Medulla oblongata (tissue), 1 donor: ENCODE measurements at regions not wholly inside any gene's neighbourhood (a gene's known extent, or its start where the extent isn't known, plus 50 kb on each side); places are given as distances from the start of the nearest gene placed in this dataset.
"Not testable (repeated sequence)": the region's sequence is repeated elsewhere in the genome, so short reads cannot be mapped to it uniquely, and the experiment has no call there.

ENCODE experiments used
- DNase-seq: peaks from one replicate; pipeline ENCODE4 v3.0.0-alpha.2; 2015; ENCODE audit errors: extremely low spot score

DNA sequence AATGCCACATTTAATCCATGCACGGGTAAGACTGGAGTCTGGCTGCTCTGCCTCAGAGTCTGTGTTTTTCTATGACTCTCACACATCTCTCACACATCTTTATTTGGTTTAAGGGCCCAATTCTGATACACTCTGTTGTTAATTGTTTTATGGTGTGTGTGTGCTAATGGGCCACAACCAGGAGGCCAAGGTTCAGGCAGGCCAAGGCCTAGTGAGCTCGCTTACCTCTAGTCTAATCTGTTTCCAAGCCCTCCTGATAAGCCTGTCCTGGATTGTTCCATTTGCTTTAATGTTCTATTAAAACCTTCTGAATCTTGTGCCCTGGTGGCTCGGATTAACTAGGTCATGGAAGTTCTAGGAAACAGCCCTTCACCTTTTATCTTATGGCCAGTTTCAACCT lies 445.4 kb upstream of the DPH6 start:
- no peak for DNase-seq

DNA sequence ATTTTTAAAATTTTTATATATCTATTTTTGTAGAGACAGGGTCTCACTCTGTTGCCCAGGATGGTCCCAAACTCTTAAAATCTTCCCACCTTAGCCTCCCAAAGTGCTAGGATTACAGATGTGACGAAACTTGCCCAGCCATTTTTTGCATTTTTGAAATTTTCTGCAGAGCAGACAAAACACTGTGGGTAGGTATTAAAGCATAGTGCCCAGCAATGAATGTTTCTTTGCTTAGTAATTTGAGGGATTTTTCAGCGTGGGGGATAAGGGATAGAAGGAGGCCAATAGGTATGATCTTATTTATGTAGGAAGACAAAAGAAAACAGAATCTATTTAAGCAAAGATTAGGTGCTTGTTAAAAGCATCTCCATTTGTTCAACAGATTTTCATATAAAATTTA lies 446.8 kb upstream of the DPH6 start:
- DNase-seq: no peak

DNA sequence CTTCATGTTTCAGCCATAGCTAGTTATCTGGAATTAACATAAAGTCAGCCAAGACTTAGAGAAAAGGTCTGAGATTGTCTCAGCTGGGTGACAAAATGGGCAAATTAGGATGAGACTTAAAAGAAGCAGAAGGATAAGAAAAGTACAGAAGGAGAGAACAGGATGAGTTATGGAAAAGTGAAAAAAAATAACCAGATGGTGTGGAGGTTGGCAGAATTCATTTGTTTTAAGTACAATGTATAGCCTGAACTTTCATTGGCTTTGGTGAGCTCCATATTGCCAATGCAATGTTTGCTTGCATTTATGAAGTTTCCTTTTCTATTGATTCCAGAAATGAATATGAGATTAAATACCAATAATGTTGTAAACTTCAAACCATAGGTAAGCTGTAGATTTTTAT lies 447.2 kb upstream of the DPH6 start:
- no peak for DNase-seq

DNA sequence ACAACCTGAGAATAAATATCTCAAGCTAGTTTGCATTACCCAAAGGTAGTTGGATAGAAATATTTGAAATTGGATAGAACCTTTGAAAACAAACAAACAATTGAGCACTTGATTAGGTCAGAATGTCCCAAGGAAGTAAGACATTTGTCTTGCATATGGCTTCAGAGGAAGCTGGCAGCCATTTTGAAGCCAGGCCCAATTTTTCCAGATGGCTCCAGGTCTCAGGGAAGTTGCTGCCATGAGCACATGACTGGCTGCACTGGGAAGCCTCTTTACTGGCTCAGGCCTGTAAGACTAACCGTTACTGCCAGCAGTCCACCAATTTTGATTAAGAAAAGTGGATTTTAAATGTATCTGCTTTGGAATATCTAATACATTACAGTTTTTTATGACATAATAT lies 448.9 kb upstream of the DPH6 start:
- no peak for DNase-seq

DNA sequence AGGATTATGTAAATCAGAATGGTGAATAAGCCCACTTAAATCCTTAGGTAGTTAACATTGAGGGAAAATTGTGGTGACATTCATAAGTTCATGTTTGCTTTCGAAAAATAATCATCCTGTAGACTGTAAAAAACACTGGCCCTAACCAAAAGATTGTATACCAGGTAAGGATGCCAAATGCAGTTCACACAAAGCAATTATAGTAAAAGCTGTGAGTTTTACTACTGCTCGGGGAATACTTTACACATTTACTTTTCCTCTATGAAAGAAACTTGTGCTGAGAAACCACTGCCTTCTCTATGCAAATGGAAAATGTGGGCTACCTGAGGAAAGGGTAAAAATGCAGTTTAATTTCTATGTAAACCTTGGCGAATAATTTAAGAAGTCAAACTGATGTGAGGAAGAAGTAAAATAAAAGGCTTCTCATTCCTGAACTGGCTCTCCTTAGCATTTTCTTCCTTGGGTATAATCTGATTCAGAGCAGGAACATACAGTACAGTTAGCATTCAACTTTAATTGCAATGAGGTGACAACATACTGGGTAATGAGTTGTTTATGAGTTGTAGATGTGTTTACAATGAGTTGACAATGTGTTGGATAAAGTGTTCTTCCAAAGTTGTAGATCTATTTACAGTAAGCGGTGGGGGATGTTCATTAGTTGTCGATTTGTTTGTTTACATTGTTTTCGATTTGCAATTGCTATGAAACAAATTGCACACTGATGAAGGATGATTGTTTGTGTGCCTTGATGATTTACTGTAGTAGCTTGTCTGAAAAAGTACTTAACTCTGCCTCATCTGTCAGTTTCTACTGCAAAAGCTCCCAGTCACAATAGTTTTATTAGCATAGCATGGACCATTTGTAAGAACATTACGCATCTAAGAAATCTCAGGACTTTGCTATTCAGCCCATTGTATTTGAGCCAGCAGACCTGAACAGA lies 453.0 kb upstream of the DPH6 start:
- no peak for DNase-seq

DNA sequence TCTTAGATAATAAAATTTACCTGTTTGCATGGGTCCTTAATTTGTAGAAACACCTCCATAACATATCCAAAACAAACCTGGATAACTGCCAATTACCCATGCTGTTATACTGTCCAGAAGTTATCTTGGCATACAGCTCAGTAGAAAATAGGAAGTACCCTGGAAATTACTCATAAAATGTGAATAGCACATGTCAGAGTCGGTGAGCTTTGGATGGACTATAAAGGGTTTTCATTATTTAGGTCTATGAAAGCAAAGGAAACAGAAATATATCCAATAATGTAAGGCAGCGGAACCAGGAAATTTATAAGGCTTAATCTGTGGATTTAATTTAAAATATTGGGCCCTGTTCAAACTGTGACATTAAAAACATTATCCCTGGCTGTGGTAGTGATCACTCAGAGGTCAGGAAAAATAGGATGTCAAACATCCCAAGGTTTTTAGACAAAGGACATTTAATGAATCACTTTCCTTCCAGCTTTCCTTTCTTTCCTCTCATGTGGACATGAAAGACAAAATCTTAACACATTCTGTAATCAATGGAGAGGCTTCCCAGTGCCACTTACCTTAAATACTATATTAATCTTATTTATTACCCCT lies 459.0 kb upstream of the DPH6 start:
- DNase-seq: no peak

DNA sequence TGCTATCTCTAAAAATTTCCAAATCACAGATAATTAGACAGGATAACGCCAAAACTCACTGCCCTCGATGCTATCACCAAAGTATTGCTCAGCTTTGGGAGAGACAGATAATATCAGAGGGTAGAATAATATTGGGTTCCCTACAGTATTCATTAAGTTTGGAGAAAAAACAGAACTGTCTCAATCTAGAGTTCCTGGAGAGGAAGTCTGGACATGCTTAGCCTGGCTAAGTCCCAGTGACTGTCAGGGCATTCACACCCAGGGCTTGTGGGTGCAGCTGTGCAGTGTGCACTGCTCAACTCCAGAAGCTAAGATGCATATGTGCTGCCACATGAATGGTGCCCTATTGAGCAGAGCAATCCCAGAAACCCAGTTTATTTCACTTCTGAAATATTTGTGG lies 459.6 kb upstream of the DPH6 start:
- no peak for DNase-seq

DNA sequence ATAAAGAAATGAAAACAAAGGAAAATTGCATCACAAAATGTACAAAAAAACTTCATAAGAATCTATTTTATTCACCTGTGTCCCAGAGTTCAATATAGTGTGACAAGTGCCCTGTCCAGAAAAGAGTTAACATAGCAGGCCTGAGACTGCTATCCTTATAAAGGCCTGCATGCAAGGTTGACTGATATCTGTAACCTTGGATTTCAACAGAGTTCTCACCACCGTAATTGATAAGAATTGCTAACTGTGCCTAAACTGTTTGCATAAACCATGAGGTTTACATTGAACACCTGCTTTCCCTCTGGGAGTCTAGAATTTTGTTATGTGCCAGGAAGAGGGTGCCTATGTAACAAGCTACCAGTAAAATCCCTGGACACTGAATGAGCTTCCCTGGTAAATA lies 461.7 kb upstream of the DPH6 start:
- DNase-seq: no peak

DNA sequence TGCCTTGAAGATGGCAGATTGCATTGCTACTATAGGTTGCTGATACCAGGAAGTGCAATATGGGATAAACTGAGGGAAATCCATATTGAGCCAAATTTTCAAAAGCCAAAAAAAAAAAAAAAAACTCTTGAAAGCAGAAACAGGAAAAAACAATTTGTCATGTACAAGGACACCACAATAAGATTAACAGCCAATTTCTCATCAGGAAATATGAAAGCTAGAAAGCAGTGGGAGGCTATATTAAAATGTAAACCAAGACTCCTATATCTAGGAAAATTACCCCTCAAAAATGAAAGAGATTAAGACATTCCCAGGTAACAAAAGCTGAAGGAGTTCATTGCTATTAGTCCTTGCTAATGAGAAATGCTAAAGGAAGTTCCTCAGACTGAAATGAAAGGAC lies 462.8 kb upstream of the DPH6 start:
- DNase-seq: no peak

DNA sequence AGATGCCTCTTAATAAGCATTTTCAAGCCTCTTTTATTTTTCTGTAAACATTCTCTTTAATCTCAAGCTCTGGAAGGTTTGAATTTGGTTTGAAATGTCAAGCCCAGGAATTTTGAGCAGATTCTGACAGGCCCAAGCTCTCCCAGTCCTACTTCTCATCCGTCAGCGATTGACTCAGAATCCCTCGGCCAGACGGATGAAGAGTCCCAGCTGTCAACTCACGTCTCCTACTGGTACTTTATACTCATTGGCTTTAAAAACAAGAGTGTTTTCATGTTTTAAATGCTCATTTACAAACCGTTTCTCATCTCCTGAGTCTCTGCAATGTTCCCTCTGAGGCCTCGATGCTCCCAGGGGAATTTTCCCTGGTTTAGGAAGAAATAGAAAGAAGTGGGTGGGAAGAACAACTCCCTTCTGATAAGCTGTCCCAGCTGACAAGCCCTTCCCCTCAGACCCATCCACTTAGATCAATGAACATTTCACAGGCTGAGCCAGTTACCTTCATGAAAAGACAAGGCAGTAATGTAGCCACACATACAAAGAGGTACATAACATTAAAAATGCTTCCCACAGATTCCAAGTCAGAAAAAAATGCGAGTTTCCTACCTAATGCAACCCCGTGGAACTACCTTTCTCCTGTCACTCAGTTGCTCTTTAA lies 478.2 kb upstream of the DPH6 start:
- no peak for DNase-seq

DNA sequence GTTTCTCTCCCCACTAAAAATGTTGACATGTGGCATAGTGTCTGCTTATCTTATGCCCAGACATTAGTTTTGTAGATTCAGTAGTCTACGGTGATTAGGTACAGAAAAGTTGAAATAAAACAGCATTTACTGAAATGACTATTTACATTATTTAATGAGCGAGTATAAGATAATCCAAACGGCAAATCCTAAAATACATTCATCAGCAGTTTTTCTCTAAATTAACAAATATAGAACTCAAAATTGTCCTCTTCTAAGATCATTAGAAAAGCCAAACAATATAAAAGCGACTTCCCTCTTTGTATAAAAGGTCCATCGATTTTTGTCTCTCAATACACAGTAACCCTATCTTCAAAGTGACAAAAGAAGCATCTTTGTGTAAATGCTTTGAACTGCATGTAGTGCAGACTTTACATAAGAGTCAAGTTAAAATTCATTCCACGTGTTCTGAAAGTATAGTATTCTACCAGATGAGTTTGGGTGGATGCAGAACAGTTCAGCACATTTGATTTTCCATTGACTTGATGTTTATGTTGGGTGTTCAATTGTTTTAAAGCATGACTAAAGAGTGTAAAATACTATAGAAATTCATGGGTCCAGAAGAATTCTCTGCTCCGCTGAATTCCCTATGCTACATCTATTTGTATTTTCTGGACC lies 480.8 kb upstream of the DPH6 start:
- no peak for DNase-seq

DNA sequence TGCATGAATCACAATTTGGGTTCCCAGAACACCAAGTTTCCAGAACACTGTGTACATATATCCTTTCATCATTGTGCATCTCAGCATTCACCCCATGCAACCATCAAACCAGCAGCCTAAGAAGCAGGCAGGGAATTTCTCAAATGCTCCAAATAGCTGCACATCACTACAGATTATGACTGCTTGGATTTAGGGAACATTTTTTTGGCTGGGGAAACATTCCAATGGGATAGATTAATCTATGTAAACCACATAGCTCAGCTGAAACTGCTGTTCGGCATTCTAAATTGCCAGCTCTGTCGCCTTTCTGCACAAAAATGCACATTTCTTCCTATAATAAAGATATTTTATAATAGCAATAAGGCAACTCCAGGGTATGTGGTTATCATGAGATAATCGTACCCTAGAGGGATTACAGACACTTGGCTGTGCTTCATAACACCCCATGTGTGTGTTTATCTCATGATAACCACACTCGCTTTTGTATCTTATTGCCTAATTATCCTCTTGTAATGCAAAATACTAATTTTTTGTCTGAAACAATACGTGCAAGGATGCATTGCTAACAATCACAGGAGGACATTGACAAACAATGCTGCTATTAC lies 483.7 kb upstream of the DPH6 start:
- no peak for DNase-seq

DNA sequence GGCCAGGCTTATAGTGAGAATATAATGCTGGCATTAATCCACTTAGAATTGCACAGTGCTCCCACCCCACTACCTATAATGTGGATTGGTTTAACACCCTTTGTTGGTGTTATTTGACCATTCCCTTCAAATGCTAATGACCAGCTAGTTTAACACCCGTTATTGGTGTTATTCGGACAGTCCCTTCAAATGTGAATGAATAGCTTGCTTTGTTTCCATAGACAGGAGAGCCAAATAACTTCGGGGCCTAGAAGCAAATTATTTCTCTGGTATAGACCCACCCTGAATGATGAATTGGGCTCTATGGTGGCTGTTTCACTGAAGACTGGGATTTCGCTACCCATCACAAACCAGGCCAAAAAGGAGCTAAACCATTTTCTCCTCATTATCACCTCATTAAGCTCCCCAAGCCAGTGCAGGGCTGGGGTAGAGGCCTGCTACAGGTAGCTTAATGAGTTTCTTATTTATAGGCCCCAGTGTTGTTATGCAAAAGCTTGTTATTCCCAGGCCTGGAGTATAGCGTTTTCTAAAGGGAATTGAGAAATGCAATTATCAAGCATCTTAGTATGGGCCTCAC lies 494.1 kb upstream of the DPH6 start:
- DNase-seq: no peak

DNA sequence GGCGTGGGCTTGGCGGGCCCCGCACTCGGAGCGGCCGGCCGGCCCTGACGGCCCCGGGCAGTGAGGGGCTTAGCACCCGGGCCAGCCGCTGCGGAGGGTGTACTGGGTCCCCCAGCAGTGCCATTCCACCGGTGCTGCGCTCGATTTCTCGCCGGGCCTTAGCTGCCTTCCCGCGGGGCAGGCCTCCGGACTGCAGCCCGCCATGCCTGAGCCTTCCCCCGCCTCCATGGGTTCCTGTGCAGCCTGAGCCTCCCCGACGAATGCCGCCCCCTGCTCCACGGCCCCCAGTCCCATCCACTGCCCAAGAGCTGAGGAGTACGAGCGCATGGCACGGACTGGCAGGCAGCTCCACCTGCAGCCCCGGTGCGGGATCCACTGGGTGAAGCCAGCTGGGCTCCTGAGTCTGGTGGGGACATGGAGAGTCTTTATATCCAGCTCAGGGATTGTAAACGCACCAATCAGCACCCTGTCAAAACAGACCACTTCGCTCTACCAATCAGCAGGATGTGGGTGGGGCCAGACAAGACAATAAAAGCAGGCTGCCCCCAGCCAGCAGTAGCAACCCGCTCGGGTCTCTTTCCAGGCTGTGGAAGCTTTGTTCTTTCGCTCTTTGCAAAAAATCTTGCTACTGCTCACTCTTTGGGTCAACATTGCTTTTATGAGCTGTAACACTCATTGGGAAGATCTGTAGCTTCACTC lies 501.2 kb upstream of the DPH6 start:
- not testable (repeated sequence) for DNase-seq

DNA sequence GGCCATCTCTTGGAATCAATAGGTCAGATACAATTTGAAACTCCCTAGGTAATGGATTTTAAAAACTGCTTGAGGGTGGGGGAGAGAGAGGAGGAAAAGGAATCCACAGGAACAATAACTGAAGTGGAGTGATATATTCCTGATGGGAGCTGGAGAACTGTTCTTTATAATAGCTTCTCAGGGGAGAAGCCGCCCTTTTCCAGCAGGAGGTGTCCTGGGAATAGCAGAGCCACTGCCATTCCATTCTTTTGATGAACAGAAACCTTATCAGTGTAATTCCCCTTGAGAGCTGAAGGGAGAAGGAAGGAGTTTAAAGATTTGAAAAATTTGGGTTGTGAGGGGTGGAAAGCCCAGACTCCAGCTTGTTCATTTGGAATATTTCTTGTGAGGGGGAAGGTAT lies 504.9 kb upstream of the DPH6 start:
- DNase-seq: no peak

DNA sequence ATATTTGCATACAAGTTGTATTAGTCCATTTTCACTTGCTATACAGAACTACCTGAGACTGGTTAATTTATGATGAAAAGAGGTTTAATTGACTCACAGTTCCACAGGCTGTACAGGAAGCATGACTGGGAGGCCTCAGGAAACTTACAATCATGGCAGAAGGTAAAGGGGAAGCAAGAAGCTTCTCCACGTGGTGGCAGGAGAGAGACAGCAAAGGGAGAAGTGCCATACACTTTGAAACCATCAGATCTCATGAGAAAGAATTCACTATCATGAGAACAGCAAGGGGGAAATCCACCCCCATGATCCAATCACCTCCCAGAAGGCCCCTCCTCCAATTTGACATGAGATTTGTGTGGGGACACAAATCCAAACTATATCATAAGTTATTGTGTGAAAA lies 506.7 kb upstream of the DPH6 start:
- not testable (repeated sequence) for DNase-seq

DNA sequence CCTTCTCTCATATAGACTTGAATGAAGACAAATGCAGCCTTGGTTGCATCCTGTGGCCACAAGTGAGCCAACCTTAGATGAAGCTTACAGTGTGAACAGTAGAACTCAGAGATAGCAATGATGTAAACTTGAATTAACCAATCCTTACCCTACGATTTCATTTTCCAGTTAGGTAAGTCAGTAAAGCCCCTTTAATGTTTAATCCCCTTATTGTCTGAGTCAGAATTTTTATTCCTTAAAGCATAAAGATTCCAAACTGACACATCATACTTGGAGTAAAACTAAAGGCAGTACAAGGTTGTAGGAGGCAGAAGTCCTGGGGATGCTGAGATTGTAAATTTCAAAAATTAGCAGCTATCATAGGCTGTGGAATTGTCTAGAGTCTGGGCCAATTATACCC lies 507.8 kb upstream of the DPH6 start:
- no peak for DNase-seq

DNA sequence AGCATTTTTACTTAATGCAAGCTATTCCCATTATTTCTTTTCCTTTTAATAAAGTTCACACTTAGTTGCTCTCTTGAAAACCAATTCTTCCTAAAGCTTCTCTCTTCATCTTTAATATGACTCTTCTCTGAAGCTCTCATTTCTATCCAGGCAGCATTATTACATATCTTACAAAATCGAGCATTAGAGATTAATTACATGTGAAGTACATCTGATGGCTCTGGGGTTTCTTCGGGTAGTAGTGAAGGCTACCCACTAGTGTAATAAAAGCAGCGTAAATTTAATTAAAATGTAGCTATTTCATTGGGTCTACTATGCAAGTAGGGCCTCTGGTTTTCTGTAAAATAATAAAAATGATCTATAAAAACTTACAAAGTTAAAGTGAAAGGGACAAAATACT lies 513.6 kb upstream of the DPH6 start:
- DNase-seq: no peak

DNA sequence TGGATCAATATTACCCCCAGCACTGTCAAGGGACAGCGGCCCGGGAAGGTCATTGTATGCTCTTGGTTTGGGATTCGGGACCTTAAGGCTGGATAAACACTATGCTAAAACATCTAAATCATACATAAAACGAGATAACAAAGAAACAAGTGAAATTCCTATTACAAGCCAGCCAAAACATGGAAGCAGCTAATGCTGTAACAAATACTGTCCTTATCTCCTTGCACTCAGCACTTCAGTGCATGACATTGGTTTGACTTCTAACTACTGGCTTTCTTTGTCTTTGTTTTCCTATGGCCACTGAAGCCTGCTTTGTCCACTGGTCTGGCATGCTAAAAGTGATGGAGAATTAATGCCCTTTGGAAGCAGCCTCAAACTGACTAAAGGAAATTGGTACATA lies 516.4 kb upstream of the DPH6 start:
- peak; percentile 11 for DNase-seq

DNA sequence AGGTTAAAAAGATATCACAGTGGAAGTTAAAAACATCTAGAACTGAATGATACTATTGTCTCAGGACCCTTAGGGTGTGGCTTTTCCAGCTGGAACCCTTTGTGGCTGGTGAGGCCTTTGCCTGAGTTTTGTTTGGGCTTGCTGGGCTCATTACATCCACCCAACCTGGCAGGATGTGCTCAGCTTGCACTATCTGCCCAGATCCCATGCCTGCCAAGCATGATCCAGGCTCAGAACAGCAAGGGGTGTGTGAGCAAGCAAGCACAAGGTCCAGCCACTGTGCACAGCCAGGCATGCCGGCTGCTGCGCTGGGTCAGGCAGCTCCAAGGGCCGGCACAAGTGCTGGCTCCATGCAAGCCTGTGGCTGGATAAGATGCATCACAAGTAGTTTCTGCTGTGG lies 512.7 kb upstream of the CDIN1 start:
- DNase-seq: no peak
